ENCODE measurements at regions not wholly inside any gene's neighbourhood (a gene's known extent, or its start where the extent isn't known, plus 50 kb on each side); places are given as distances from the start of the nearest gene placed in this dataset.

- H3K4me3 ChIP-seq (ENCODE audit: low read length) = no peak overlapping the region
- no peak overlapping the region for H3K9ac ChIP-seq (ENCODE audit: low read length)
- H3K27ac ChIP-seq (ENCODE audit: low read depth, low read length) = no peak overlapping the region
- H3K36me3 ChIP-seq (ENCODE audit: control insufficient read depth, insufficient read depth, low read length) = no peaks in the 10 kb centered on the region
- no peaks in the 10 kb centered on the region for H3K4me1 ChIP-seq (ENCODE audit: control insufficient read depth, insufficient read depth, low read length)
- H3K27me3 ChIP-seq (ENCODE audit: control insufficient read depth, insufficient read depth, low read length) = no peaks in the 10 kb centered on the region
Observed at GRCh38 chr10:43957267-43958070, 308.8 kb upstream of the ZNF32 start.

- Histone ChIP-seq H3K4me3 (ENCODE audit: low read length) (no peak overlapping the region), H3K27me3 (ENCODE audit: control insufficient read depth, insufficient read depth, low read length) (no peaks in the 10 kb centered on the region), H3K4me1 (ENCODE audit: control insufficient read depth, insufficient read depth, low read length) (no peaks in the 10 kb centered on the region), H3K36me3 (ENCODE audit: control insufficient read depth, insufficient read depth, low read length) (no peaks in the 10 kb centered on the region), H3K27ac (ENCODE audit: low read depth, low read length) (no peak overlapping the region), H3K9ac (ENCODE audit: low read length) (no peak overlapping the region)
Observed at GRCh38 chr10:43955978-43956377, 307.3 kb upstream of the ZNF32 start.

DNA sequence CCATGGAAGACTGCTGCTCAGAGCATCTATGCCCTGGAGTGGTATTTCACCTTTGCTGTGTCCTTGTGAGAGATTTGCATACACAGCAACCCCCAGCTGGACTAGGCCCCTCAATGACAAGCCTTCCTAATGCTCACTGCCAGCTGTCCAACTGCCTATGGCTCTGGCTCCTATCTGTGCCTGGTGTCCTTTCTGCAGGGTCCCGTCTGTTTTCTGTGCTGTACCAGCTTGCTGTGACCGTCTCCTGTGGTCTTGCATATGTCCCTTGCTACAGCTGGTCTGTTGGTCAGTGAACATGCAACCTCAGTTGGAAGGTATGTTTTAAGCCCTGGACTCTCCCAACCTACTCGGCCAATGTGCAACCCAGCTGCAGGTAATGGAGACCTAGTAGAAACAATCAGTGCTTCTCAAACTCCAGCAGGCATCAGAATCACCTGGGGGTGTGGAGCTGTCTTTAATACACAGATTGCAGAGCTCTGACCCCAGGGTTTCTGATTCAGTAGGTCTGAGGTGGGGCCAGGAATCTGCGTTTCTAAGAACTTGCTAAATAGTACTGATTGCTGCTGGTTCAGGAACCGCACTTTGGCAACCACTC lies 306.4 kb upstream of the ZNF32 start:
- Histone ChIP-seq H3K27me3 (ENCODE audit: control insufficient read depth, insufficient read depth, low read length) (no peaks in the 10 kb centered on the region), H3K27ac (ENCODE audit: low read depth, low read length) (no peak overlapping the region), H3K4me1 (ENCODE audit: control insufficient read depth, insufficient read depth, low read length) (no peaks in the 10 kb centered on the region), H3K4me3 (ENCODE audit: low read length) (no peak overlapping the region), H3K36me3 (ENCODE audit: control insufficient read depth, insufficient read depth, low read length) (no peaks in the 10 kb centered on the region), H3K9ac (ENCODE audit: low read length) (no peak overlapping the region)

- H3K9ac ChIP-seq (ENCODE audit: low read length) = no peak overlapping the region
- no peaks in the 10 kb centered on the region for H3K4me1 ChIP-seq (ENCODE audit: control insufficient read depth, insufficient read depth, low read length)
- H3K36me3 ChIP-seq (ENCODE audit: control insufficient read depth, insufficient read depth, low read length) = no peaks in the 10 kb centered on the region
- no peaks in the 10 kb centered on the region for H3K27me3 ChIP-seq (ENCODE audit: control insufficient read depth, insufficient read depth, low read length)
- H3K4me3 ChIP-seq (ENCODE audit: low read length) = no peak overlapping the region
- H3K27ac ChIP-seq (ENCODE audit: low read depth, low read length) = no peak overlapping the region
Observed at GRCh38 chr10:43953672-43954071, 305.0 kb upstream of the ZNF32 start.

DNA sequence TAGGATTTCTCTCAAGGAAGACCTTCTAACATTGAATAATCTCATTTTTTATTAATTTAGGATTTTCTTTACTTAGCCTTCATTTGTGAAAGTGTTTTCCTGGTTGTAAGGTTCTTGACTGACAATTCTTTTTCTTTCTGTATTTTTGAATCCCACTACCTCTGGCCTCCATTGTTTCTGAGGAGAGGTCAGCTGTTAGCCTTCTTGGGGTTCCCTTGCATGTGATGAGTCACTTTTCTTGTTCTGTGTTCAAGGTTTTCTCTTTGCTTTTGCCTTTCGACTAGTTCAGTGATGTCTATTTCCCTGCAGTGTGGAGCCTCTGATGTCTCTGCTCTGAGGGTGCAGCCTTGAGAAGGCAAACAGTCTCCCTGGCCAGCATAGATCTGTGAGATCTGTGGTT lies 304.1 kb upstream of the ZNF32 start:
- no peaks in the 10 kb centered on the region for H3K36me3 ChIP-seq (ENCODE audit: control insufficient read depth, insufficient read depth, low read length)
- H3K4me1 ChIP-seq (ENCODE audit: control insufficient read depth, insufficient read depth, low read length) = no peaks in the 10 kb centered on the region
- H3K27ac ChIP-seq (ENCODE audit: low read depth, low read length) = no peak overlapping the region
- H3K27me3 ChIP-seq (ENCODE audit: control insufficient read depth, insufficient read depth, low read length) = no peaks in the 10 kb centered on the region
- no peak overlapping the region for H3K4me3 ChIP-seq (ENCODE audit: low read length)
- no peak overlapping the region for H3K9ac ChIP-seq (ENCODE audit: low read length)

- no peaks in the 10 kb centered on the region for H3K36me3 ChIP-seq (ENCODE audit: control insufficient read depth, insufficient read depth, low read length)
- no peak overlapping the region for H3K27ac ChIP-seq (ENCODE audit: low read depth, low read length)
- no peaks in the 10 kb centered on the region for H3K27me3 ChIP-seq (ENCODE audit: control insufficient read depth, insufficient read depth, low read length)
- no peak overlapping the region for H3K4me3 ChIP-seq (ENCODE audit: low read length)
- H3K4me1 ChIP-seq (ENCODE audit: control insufficient read depth, insufficient read depth, low read length) = no peaks in the 10 kb centered on the region
- no peak overlapping the region for H3K9ac ChIP-seq (ENCODE audit: low read length)
Observed at GRCh38 chr10:43949351-43949750, 300.7 kb upstream of the ZNF32 start.

DNA sequence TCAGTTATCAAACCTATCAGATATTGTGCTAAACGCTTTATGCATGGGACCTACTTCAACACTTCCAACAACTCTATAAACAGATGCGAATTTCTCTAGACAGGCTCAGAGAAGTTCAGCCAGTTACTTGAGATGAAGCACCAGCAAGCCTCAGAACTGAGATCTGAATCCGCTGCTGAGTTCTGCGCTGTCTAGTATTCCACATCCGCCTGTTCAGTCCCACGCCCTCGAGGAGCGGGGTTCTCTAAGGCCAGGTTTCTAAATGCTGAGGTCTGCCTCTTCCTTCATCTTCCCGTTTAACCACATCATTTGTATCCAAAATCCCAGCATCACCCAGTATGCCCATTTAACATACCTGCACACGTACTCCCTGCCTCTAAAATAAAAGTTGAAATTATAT lies 297.8 kb upstream of the ZNF32 start:
- Histone ChIP-seq H3K4me3 (ENCODE audit: low read length) (no peak overlapping the region), H3K9ac (ENCODE audit: low read length) (no peak overlapping the region), H3K27ac (ENCODE audit: low read depth, low read length) (no peak overlapping the region), H3K27me3 (ENCODE audit: control insufficient read depth, insufficient read depth, low read length) (no peaks in the 10 kb centered on the region), H3K4me1 (ENCODE audit: control insufficient read depth, insufficient read depth, low read length) (no peaks in the 10 kb centered on the region), H3K36me3 (ENCODE audit: control insufficient read depth, insufficient read depth, low read length) (no peaks in the 10 kb centered on the region)

- Histone ChIP-seq H3K27me3 (ENCODE audit: control insufficient read depth, insufficient read depth, low read length) (no peaks in the 10 kb centered on the region), H3K27ac (ENCODE audit: low read depth, low read length) (no peak overlapping the region), H3K9ac (ENCODE audit: low read length) (no peak overlapping the region), H3K36me3 (ENCODE audit: control insufficient read depth, insufficient read depth, low read length) (no peaks in the 10 kb centered on the region), H3K4me1 (ENCODE audit: control insufficient read depth, insufficient read depth, low read length) (no peaks in the 10 kb centered on the region), H3K4me3 (ENCODE audit: low read length) (no peak overlapping the region)
Observed at GRCh38 chr10:43945908-43946307, 297.2 kb upstream of the ZNF32 start.

DNA sequence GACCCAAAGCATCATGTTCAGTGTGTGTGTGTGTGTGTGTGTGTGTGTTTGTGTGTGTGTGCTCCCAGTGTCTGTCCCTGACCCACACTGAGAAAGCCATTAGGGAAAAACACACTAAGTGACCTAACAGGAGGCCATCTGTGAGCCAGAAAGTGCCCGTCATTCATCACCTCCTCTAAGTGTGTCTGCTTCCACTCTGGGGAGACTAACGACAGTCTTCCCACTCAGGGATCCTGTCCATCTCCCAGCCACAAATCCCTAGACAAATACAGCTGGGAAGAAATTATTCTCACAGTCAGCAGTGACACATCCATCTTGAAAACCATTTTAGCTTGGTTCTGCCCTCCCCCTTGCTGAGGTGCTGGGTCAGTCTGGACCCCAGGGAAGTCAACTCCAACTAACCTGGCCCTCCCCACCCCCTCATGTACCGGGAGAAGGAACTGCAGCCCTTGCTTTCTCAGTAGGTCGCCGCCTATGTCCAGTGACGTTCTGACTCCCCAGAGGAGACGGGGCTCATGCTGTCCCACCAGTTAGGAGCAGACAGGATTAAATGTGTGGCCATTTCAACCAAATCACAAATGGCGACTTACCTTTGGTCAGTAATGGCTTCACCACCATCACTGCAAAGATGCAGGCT lies 296.5 kb upstream of the ZNF32 start:
- no peaks in the 10 kb centered on the region for H3K4me1 ChIP-seq (ENCODE audit: control insufficient read depth, insufficient read depth, low read length)
- H3K27me3 ChIP-seq (ENCODE audit: control insufficient read depth, insufficient read depth, low read length) = no peaks in the 10 kb centered on the region
- H3K36me3 ChIP-seq (ENCODE audit: control insufficient read depth, insufficient read depth, low read length) = no peaks in the 10 kb centered on the region
- H3K27ac ChIP-seq (ENCODE audit: low read depth, low read length) = no peak overlapping the region
- no peak overlapping the region for H3K9ac ChIP-seq (ENCODE audit: low read length)
- no peak overlapping the region for H3K4me3 ChIP-seq (ENCODE audit: low read length)

DNA sequence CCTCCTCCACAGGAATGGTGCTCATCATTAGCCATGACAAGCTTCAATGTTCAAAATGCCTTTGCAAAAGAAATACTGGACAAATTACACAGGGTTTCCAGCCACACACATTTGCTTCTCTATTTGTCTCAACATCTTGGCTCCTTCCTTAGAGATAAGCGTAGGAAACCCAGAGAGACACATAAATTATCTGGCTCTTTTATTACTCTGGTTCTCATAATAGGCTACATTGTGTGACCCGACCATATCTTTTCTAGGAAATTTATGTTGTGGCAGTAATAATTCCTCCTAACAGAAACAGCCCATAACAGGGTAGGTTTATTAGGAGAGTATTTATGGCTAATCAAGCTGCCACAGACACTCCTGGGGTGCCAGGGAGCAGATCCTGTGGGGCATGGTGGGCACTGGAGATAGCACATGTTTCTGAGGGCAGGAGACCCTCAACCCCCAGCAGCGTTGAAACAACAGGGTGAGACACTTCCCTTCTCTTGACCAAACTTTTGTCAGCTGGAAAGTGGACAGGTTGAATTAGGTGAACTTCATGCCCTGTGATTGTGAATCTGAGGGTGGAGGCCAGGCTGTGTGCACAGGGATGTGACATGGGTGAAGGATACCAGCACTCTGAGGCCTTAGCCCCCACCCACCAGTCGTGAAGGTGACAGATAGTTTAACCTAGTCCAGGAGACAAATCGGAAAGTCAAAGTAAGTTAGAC lies 295.9 kb upstream of the ZNF32 start:
- Histone ChIP-seq H3K4me3 (ENCODE audit: low read length) (no peak overlapping the region), H3K36me3 (ENCODE audit: control insufficient read depth, insufficient read depth, low read length) (no peaks in the 10 kb centered on the region), H3K27me3 (ENCODE audit: control insufficient read depth, insufficient read depth, low read length) (no peaks in the 10 kb centered on the region), H3K9ac (ENCODE audit: low read length) (no peak overlapping the region), H3K4me1 (ENCODE audit: control insufficient read depth, insufficient read depth, low read length) (no peaks in the 10 kb centered on the region), H3K27ac (ENCODE audit: low read depth, low read length) (no peak overlapping the region)

DNA sequence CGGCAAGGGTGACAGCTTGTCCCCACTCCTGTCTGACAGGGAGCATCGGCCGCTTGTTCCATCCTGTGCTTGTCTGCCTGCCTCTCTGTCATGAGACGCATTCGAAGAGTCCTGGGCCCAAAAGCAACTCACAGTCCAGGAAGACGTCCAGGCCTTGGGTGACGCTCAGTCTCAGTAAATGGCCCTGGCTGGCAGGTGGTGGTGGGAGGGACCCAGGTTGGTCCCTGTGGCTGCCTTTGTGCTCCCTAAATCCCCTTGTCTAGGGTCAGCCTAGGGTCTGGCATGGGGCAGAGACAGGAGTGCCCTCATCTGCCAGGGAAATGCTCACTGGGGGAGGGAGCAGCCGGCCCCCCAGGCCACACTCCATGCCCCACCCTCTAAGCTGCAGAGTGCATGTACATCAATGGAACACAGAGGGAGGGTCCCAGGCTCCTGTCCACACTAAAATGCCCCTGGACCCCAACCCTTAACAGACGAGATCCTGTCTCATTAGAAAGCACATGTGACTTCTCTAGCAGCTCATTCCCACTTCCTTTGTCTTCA lies 295.2 kb upstream of the ZNF32 start:
- Histone ChIP-seq H3K9ac (ENCODE audit: low read length) (no peak overlapping the region), H3K36me3 (ENCODE audit: control insufficient read depth, insufficient read depth, low read length) (no peaks in the 10 kb centered on the region), H3K4me3 (ENCODE audit: low read length) (no peak overlapping the region), H3K27ac (ENCODE audit: low read depth, low read length) (no peak overlapping the region), H3K4me1 (ENCODE audit: control insufficient read depth, insufficient read depth, low read length) (no peaks in the 10 kb centered on the region), H3K27me3 (ENCODE audit: control insufficient read depth, insufficient read depth, low read length) (no peaks in the 10 kb centered on the region)

GRCh38 chr10:43943119-43943817 lies 294.6 kb upstream of the ZNF32 start:
- H3K4me3 ChIP-seq (ENCODE audit: low read length) = no peak overlapping the region
- no peaks in the 10 kb centered on the region for H3K27me3 ChIP-seq (ENCODE audit: control insufficient read depth, insufficient read depth, low read length)
- H3K4me1 ChIP-seq (ENCODE audit: control insufficient read depth, insufficient read depth, low read length) = no peaks in the 10 kb centered on the region
- no peaks in the 10 kb centered on the region for H3K36me3 ChIP-seq (ENCODE audit: control insufficient read depth, insufficient read depth, low read length)
- no peak overlapping the region for H3K9ac ChIP-seq (ENCODE audit: low read length)
- H3K27ac ChIP-seq (ENCODE audit: low read depth, low read length) = no peak overlapping the region
